ENCODE measurements at regions not wholly inside any gene's neighbourhood (a gene's known extent, or its start where the extent isn't known, plus 50 kb on each side); places are given as distances from the start of the nearest gene placed in this dataset.

DNA sequence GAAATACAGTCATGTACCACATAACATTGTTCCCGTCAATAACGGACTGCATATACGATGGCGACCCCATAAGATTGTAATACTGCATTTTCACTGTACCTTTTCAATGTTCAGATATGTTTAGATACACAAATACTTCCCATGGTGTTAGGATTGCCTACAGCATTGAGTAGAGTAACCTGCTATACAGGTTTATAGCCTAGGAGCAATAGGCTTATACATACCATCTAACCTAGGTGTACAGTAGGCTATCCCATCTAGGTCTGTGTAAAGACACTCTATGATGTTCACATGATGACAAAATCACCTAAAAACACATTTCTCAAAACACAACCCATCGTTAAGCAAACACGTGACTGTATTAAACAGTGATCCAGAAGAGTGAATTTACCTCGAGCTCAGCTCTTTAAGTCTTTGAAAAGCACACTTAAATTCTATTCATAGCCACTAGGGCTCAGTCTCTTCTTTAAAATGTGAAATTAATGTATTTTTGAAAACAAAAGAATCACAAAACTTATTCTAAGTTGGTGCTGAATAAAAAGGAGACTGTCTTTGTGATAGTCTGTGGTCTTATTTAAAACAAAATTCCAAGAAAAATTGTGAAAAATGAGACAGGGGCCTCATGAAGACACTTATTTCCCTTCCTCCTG lies 239.1 kb upstream of the ARID2 start:
- no peaks in the 10 kb centered on the region for H3K27me3 ChIP-seq
- no peak overlapping the region for H3K4me3 ChIP-seq
- H3K4me1 ChIP-seq = no peaks in the 10 kb centered on the region
- 87 to 93% methylated on average over 7 of the region's 7 CpGs for WGBS, 2 donors
- H3K9me3 ChIP-seq = peaks cover 0 to 11% (median 0%) of the 10 kb centered on the region in 4 donors
- H3K36me3 ChIP-seq = no peaks in the 10 kb centered on the region
- no peak overlapping the region for H3K27ac ChIP-seq
- no peak for DNase-seq (ENCODE audit: low spot score in 2 of 2)
- TF ChIP-seq EP300 (IDR thresholded peaks at IDR 0.05) (no peak), POLR2A (IDR thresholded peaks at IDR 0.05) (no peak)
- TF ChIP-seq, protein P1, sequence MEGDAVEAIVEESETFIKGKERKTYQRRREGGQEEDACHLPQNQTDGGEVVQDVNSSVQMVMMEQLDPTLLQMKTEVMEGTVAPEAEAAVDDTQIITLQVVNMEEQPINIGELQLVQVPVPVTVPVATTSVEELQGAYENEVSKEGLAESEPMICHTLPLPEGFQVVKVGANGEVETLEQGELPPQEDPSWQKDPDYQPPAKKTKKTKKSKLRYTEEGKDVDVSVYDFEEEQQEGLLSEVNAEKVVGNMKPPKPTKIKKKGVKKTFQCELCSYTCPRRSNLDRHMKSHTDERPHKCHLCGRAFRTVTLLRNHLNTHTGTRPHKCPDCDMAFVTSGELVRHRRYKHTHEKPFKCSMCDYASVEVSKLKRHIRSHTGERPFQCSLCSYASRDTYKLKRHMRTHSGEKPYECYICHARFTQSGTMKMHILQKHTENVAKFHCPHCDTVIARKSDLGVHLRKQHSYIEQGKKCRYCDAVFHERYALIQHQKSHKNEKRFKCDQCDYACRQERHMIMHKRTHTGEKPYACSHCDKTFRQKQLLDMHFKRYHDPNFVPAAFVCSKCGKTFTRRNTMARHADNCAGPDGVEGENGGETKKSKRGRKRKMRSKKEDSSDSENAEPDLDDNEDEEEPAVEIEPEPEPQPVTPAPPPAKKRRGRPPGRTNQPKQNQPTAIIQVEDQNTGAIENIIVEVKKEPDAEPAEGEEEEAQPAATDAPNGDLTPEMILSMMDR (IDR thresholded peaks at IDR 0.05) = no peak

DNA sequence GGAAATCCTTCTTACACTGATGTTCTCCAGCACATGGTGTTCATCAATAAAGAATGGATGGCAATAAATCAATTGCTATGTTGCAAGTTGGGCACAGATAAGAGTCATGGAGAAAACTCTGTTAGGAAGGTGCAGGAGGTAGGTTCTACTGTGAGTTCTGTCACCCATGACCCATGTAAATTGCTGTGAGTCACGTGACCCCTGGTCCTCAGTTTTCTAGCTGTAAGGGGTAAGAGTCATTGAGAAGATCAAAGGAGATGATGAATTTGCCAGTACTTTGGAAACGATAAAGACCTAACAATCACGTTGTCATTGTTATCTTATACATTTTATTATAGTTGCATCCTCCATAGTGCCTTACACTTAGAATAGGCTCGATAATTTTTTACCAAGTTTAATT lies 235.2 kb upstream of the ARID2 start:
- H3K4me1 ChIP-seq = no peaks in the 10 kb centered on the region
- TF ChIP-seq EP300 (IDR thresholded peaks at IDR 0.05) (no peak), POLR2A (IDR thresholded peaks at IDR 0.05) (no peak)
- TF ChIP-seq, protein P1 (IDR thresholded peaks at IDR 0.05) = no peak
- DNase-seq (ENCODE audit: low spot score in 2 of 2) = no peak
- peaks cover 0 to 14% (median 0%) of the 10 kb centered on the region in 4 donors for H3K9me3 ChIP-seq
- no peaks in the 10 kb centered on the region for H3K27me3 ChIP-seq
- no peak overlapping the region for H3K27ac ChIP-seq
- no peak overlapping the region for H3K4me3 ChIP-seq
- 88 to 90% methylated on average over 4 of the region's 4 CpGs for WGBS, 2 donors
- no peaks in the 10 kb centered on the region for H3K36me3 ChIP-seq

GRCh38 chr12:45498645-45499044 lies 230.9 kb upstream of the ARID2 start:
- H3K27me3 ChIP-seq = no peaks in the 10 kb centered on the region
- TF ChIP-seq, protein P1 (IDR thresholded peaks at IDR 0.05) = no peak
- no peak for TF ChIP-seq EP300 (IDR thresholded peaks at IDR 0.05)
- TF ChIP-seq POLR2A (IDR thresholded peaks at IDR 0.05) = no peak
- no peaks in the 10 kb centered on the region for H3K36me3 ChIP-seq
- DNase-seq (ENCODE audit: low spot score in 2 of 2) = no peak
- no peak overlapping the region for H3K27ac ChIP-seq
- no peak overlapping the region for H3K4me3 ChIP-seq
- H3K9me3 ChIP-seq = peaks cover 0 to 4% (median 0%) of the 10 kb centered on the region in 4 donors
- H3K4me1 ChIP-seq = no peaks in the 10 kb centered on the region
- WGBS, 2 donors = 90% methylated on average over 1 of the region's 1 CpG

- DNase-seq (ENCODE audit: low spot score in 2 of 2) = no peak
- TF ChIP-seq POLR2A (IDR thresholded peaks at IDR 0.05) (no peak), EP300 (IDR thresholded peaks at IDR 0.05) (no peak)
- TF ChIP-seq, protein P1 (IDR thresholded peaks at IDR 0.05) = no peak
- Histone ChIP-seq H3K36me3 (no peaks in the 10 kb centered on the region), H3K27me3 (no peaks in the 10 kb centered on the region), H3K4me3 (no peak overlapping the region), H3K9me3 (no peaks in the 10 kb centered on the region), H3K27ac (no peak overlapping the region), H3K4me1 (no peaks in the 10 kb centered on the region)
- WGBS, 2 donors = 62 to 65% methylated on average over 4 of the region's 4 CpGs
Measured at GRCh38 chr12:45502481-45503128, 226.9 kb upstream of the ARID2 start.

DNA sequence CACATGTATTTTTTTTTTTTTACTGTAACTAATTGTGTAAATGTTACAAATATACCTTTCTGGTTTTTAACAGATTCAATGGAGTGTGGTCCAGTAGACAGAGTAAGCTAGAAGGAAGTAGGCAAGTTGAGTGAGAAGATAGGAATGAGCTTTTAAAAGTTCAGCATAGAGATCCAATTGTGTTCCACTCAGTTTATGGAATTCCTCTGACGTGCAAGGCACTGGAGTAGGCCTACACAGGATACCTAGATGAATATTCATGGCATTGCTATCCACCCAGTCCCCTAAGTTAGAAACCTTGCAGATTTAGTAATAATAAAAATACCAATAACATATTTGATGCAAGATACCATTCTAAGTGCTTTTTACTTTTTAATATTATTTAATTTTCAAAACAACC lies 225.6 kb upstream of the ARID2 start:
- Histone ChIP-seq H3K27me3 (no peaks in the 10 kb centered on the region), H3K4me1 (no peaks in the 10 kb centered on the region), H3K4me3 (no peak overlapping the region), H3K27ac (no peak overlapping the region), H3K36me3 (no peaks in the 10 kb centered on the region), H3K9me3 (no peaks in the 10 kb centered on the region)
- DNase-seq (ENCODE audit: low spot score in 2 of 2) = no peak
- TF ChIP-seq, protein P1 (IDR thresholded peaks at IDR 0.05) = no peak
- 29 to 47% methylated on average over 1 of the region's 1 CpG for WGBS, 2 donors

Measured in tibial nerve (tissue), 4 donors.